SK-N-MC (cell line): ENCODE measurements at regions not wholly inside any gene's neighbourhood (a gene's known extent, or its start where the extent isn't known, plus 50 kb on each side); places are given as distances from the start of the nearest gene placed in this dataset.

Experiments
- EZH2 ChIP-seq: fragments of 200-600 bp; sonication (generic); IDR thresholded peaks from one replicate; pipeline ENCODE4 v1.6.1; 2017; ENCODE audit warnings: antibody characterized with exemption
- FOXP2 ChIP-seq: optimal IDR thresholded peaks from 2 replicates; pipeline ENCODE3; 2011; ENCODE audit warnings: mild to moderate bottlenecking, moderate library complexity; ENCODE audit not compliant: insufficient read depth; ENCODE audit errors: extremely low read length, control extremely low read depth
- POLR2AphosphoS5 ChIP-seq: IDR thresholded peaks from 2 replicates; pipeline ENCODE4 v1.6.1; 2012; ENCODE audit warnings: mild to moderate bottlenecking, low read depth, low read length, borderline replicate concordance

- TF ChIP-seq EZH2: no peak
- TF ChIP-seq POLR2AphosphoS5: no peak
- TF ChIP-seq FOXP2: no peak
Observed at GRCh38 chr1:118297521-118297920, 112.5 kb upstream of the SPAG17 start.
